ENCODE measurements at regions not wholly inside any gene's neighbourhood (a gene's known extent, or its start where the extent isn't known, plus 50 kb on each side); places are given as distances from the start of the nearest gene placed in this dataset.

- H3K36me3 ChIP-seq (ENCODE audit: insufficient read depth, low read length): no peaks in the 10 kb centered on the region
- no peaks in the 10 kb centered on the region for H3K4me1 ChIP-seq (ENCODE audit: insufficient read depth, low read length)
- no peak overlapping the region for H3K4me3 ChIP-seq (ENCODE audit: insufficient read depth, low read length)
- no peak for DNase-seq (ENCODE audit: insufficient read length, low spot score, missing footprints)
- TF ChIP-seq CTCF (IDR thresholded peaks at IDR 0.05; ENCODE audit: extremely low read depth, low read depth, low read length): no peak
- no peaks in the 10 kb centered on the region for H3K79me2 ChIP-seq (ENCODE audit: insufficient read depth, low read length)
- H3K4me2 ChIP-seq (ENCODE audit: insufficient read depth, low read length): no peak overlapping the region
- no peak overlapping the region for H2AFZ ChIP-seq (ENCODE audit: low read length)
- no peak overlapping the region for H3K27ac ChIP-seq (ENCODE audit: low read depth, low read length)
- H3K27me3 ChIP-seq (ENCODE audit: insufficient read depth, low read length): peaks cover 44% of the 10 kb centered on the region
- no peaks in the 10 kb centered on the region for H4K20me1 ChIP-seq (ENCODE audit: insufficient read depth, low read length)
- H3K9me3 ChIP-seq (ENCODE audit: low read depth, low read length): no peaks in the 10 kb centered on the region
Observed at GRCh38 chr11:45750439-45750838, 54.5 kb upstream of the SLC35C1 start.

GRCh38 chr11:45748801-45749200 lies 56.1 kb upstream of the SLC35C1 start:
- no peak overlapping the region for H3K27ac ChIP-seq (ENCODE audit: low read depth, low read length)
- H3K4me3 ChIP-seq (ENCODE audit: insufficient read depth, low read length): no peak overlapping the region
- no peaks in the 10 kb centered on the region for H3K79me2 ChIP-seq (ENCODE audit: insufficient read depth, low read length)
- no peak overlapping the region for H3K4me2 ChIP-seq (ENCODE audit: insufficient read depth, low read length)
- no peaks in the 10 kb centered on the region for H3K4me1 ChIP-seq (ENCODE audit: insufficient read depth, low read length)
- TF ChIP-seq CTCF (IDR thresholded peaks at IDR 0.05; ENCODE audit: extremely low read depth, low read depth, low read length): no peak
- no peaks in the 10 kb centered on the region for H3K36me3 ChIP-seq (ENCODE audit: insufficient read depth, low read length)
- no peaks in the 10 kb centered on the region for H4K20me1 ChIP-seq (ENCODE audit: insufficient read depth, low read length)
- H2AFZ ChIP-seq (ENCODE audit: low read length): no peak overlapping the region
- H3K9me3 ChIP-seq (ENCODE audit: low read depth, low read length): no peaks in the 10 kb centered on the region
- peaks cover 40% of the 10 kb centered on the region for H3K27me3 ChIP-seq (ENCODE audit: insufficient read depth, low read length)
- no peak for DNase-seq (ENCODE audit: insufficient read length, low spot score, missing footprints)

GRCh38 chr11:45745065-45745811 lies 59.7 kb upstream of the SLC35C1 start:
- H3K4me2 ChIP-seq (ENCODE audit: insufficient read depth, low read length): peak overlapping the region; percentile 5
- no peaks in the 10 kb centered on the region for H3K36me3 ChIP-seq (ENCODE audit: insufficient read depth, low read length)
- peak; percentile 87 for DNase-seq (ENCODE audit: insufficient read length, low spot score, missing footprints)
- H3K4me3 ChIP-seq (ENCODE audit: insufficient read depth, low read length): no peak overlapping the region
- no peaks in the 10 kb centered on the region for H3K4me1 ChIP-seq (ENCODE audit: insufficient read depth, low read length)
- H3K27me3 ChIP-seq (ENCODE audit: insufficient read depth, low read length): peaks cover 24% of the 10 kb centered on the region
- no peak overlapping the region for H3K27ac ChIP-seq (ENCODE audit: low read depth, low read length)
- no peak for TF ChIP-seq CTCF (IDR thresholded peaks at IDR 0.05; ENCODE audit: extremely low read depth, low read depth, low read length)
- H4K20me1 ChIP-seq (ENCODE audit: insufficient read depth, low read length): no peaks in the 10 kb centered on the region
- H2AFZ ChIP-seq (ENCODE audit: low read length): peak overlapping the region; percentile 53
- no peaks in the 10 kb centered on the region for H3K79me2 ChIP-seq (ENCODE audit: insufficient read depth, low read length)
- no peaks in the 10 kb centered on the region for H3K9me3 ChIP-seq (ENCODE audit: low read depth, low read length)

- Histone ChIP-seq H3K79me2 (ENCODE audit: insufficient read depth, low read length) (no peaks in the 10 kb centered on the region), H3K4me2 (ENCODE audit: insufficient read depth, low read length) (no peak overlapping the region)
Observed at GRCh38 chr11:45743556-45744468, 61.1 kb upstream of the SLC35C1 start.

More at GRCh38 chr11:45743556-45744468, 61.1 kb upstream of the SLC35C1 start:
- no peak overlapping the region for H3K4me3 ChIP-seq (ENCODE audit: insufficient read depth, low read length)
- H3K27ac ChIP-seq (ENCODE audit: low read depth, low read length): no peak overlapping the region
- DNase-seq (ENCODE audit: insufficient read length, low spot score, missing footprints): no peak
- H3K27me3 ChIP-seq (ENCODE audit: insufficient read depth, low read length): peaks cover 24% of the 10 kb centered on the region
- no peaks in the 10 kb centered on the region for H3K9me3 ChIP-seq (ENCODE audit: low read depth, low read length)
- no peak overlapping the region for H2AFZ ChIP-seq (ENCODE audit: low read length)
- no peaks in the 10 kb centered on the region for H3K36me3 ChIP-seq (ENCODE audit: insufficient read depth, low read length)
- no peak for TF ChIP-seq CTCF (IDR thresholded peaks at IDR 0.05; ENCODE audit: extremely low read depth, low read depth, low read length)
- H4K20me1 ChIP-seq (ENCODE audit: insufficient read depth, low read length): no peaks in the 10 kb centered on the region
- H3K4me1 ChIP-seq (ENCODE audit: insufficient read depth, low read length): no peaks in the 10 kb centered on the region

Measured in osteoblast (primary cell).